Adrenal gland (tissue), 5 donors: ENCODE measurements at regions not wholly inside any gene's neighbourhood (a gene's known extent, or its start where the extent isn't known, plus 50 kb on each side); places are given as distances from the start of the nearest gene placed in this dataset.

Source experiments
- CTCF ChIP-seq, 6 experiments: fragments of 450-650 bp in 4 of 6; fragments of 200-600 bp in 2 of 6; sonication (generic) in 1 of 6; IDR thresholded peaks; 1 replicate in 5 of 6; 2 replicates in 1 of 6; pipeline versions ENCODE4 v1.5.1 to v1.8.0; 2016 to 2021; ENCODE audit warnings: antibody characterized with exemption in 6 of 6, mild to moderate bottlenecking in 2 of 6, moderate library complexity in 1 of 6
- POLR2A ChIP-seq, 2 donors: fragments of 450-650 bp; IDR thresholded peaks; one replicate each; pipeline ENCODE4 v1.6.1; 2017; ENCODE audit warnings: antibody characterized with exemption in 2 of 2, mild to moderate bottlenecking in 2 of 2, moderate library complexity in 1 of 2
- donor health status: DM: no; HTN: no; CAD: no.

- TF ChIP-seq CTCF (IDR thresholded peaks at IDR 0.05), result no peak
- no peak for TF ChIP-seq POLR2A (IDR thresholded peaks at IDR 0.05)
Observed at GRCh38 chr6:163857421-163857820, 442.9 kb downstream of the QKI start.
